ENCODE measurements at regions not wholly inside any gene's neighbourhood (a gene's known extent, or its start where the extent isn't known, plus 50 kb on each side); places are given as distances from the start of the nearest gene placed in this dataset.

- no peak overlapping the region for H3K4me3 ChIP-seq (ENCODE audit: low read depth, low read length)
- peak; percentile 45; the same call in 1 of the 2 replicates for TF ChIP-seq CTCF (IDR thresholded peaks at IDR 0.05; ENCODE audit: low read depth, low read length)
Observed at GRCh38 chr5:17132444-17133083, 84.9 kb upstream of the BASP1 start.

- no peak overlapping the region for H3K4me3 ChIP-seq (ENCODE audit: low read depth, low read length)
- no peak for TF ChIP-seq CTCF (IDR thresholded peaks at IDR 0.05; ENCODE audit: low read depth, low read length)
Observed at GRCh38 chr5:17135050-17135449, 82.4 kb upstream of the BASP1 start.

DNA sequence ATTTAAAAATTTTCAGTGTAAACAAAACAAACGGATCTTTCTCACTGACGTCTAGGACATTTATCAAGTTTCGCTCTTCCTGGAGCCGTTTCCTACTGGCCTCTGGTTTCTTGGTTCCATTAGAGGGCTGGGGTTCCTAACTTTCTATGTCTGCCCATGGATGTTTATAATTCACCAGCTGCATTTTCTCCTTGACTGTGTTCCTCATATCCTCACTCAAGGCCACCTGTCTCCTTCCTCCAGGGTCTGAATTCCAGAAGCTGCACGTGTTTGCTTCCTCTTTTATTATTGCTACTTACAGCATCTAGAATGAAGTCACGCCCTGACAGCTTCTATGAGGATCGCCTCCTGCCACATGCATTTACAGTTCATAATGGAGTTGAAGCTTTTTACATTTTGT is 74.1 kb upstream of the BASP1 start:
- no peak overlapping the region for H3K4me3 ChIP-seq (ENCODE audit: low read depth, low read length)
- TF ChIP-seq CTCF (IDR thresholded peaks at IDR 0.05; ENCODE audit: low read depth, low read length), result no peak

DNA sequence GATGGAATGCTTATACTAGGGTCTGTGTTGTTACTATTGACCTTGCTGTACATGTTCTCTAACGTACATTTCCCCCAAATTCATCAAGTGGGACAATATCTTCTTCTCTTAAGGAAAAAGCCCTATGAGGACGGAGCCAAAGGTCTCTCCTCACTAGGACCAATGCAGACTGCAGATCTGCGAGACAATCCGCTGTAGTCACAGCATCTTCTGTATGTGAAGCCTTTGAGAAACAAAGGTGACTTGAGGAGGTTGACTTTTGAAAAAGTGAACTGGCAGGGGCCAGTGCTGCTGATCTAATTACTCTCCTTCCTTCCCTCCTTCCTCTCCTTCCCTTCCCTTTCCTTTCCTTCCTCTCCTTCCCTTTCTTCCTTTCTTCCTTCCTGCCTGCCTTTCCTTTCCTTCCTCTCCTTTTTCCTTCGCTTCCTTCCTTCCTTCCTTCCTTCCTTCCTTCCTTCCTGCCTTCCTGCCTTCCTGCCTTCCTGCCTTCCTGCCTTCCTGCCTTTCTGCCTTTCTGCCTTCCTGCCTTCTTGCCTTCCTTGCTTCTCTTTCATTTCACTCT is 71.1 kb upstream of the BASP1 start:
- no peak for TF ChIP-seq CTCF (IDR thresholded peaks at IDR 0.05; ENCODE audit: low read depth, low read length)
- no peak overlapping the region for H3K4me3 ChIP-seq (ENCODE audit: low read depth, low read length)

GRCh38 chr5:17147170-17147569 is 70.3 kb upstream of the BASP1 start:
- no peak for TF ChIP-seq CTCF (IDR thresholded peaks at IDR 0.05; ENCODE audit: low read depth, low read length)
- H3K4me3 ChIP-seq (ENCODE audit: low read depth, low read length), result no peak overlapping the region

- H3K4me3 ChIP-seq (ENCODE audit: low read depth, low read length), result no peak overlapping the region
- no peak for TF ChIP-seq CTCF (IDR thresholded peaks at IDR 0.05; ENCODE audit: low read depth, low read length)
Observed at GRCh38 chr5:17147617-17148016, 69.8 kb upstream of the BASP1 start.

GRCh38 chr5:17148481-17148880 is 69.0 kb upstream of the BASP1 start:
- no peak for TF ChIP-seq CTCF (IDR thresholded peaks at IDR 0.05; ENCODE audit: low read depth, low read length)
- no peak overlapping the region for H3K4me3 ChIP-seq (ENCODE audit: low read depth, low read length)
